Ramos (cell line): ENCODE measurements at regions not wholly inside any gene's neighbourhood (a gene's known extent, or its start where the extent isn't known, plus 50 kb on each side); places are given as distances from the start of the nearest gene placed in this dataset.

ENCODE experiments used
- in situ Hi-C: fragments of 300-500 bp; cut with MboI; formaldehyde crosslinking; loops from one replicate; pipeline ENCODE4 v1.14.3; 2022; ENCODE audit warnings: low sequenced_read_pairs; ENCODE audit not compliant: unreplicated experiment

DNA sequence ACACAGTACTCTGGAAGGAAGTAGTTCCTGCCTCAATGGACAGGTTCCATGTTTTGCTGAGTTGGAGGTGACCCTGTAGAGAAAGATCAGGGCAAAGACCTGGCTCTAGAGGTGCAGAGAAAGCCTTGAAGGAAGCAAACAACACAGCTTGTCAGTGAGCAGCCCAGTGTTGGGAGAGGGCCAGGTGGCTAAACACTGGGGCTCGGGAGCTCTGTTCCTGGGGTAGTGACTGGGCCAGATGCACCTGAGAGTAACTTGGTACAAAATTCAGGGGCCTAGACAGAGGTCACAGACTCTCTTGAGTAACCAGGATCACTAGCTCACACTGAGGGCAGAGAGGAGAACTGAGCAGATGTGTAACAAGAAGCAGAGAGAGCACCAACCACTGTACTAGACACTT, 138.4 kb upstream of the NALF2 start:
- in situ Hi-C loops, result no loop called here

DNA sequence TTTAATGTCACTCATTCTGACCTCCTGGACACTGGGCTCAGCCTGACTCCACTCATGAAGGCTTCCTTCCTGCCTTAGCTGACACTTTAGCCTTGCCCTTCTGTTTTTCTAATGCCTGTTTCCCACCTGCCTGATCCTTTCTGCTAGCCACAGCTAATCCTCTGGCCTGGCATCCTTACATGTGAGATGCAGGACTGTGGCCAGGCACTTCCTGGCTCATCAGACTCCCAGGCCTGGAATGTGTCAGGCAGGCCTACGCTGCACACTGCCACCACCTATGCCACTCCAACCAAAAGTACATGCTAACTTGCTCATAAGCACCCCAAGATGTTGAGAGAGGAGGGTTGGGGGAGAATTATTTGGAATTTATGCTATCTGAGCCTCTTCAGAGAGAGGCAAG, 138.8 kb upstream of the NALF2 start:
- in situ Hi-C loops, result no loop called here

- in situ Hi-C loops, result no loop called here
These were observed 141.3 kb upstream of the NALF2 start for GRCh38 chrX:69362856-69363255.

GRCh38 chrX:69362354-69362753, 141.8 kb upstream of the NALF2 start:
- in situ Hi-C loops, result no loop called here

DNA sequence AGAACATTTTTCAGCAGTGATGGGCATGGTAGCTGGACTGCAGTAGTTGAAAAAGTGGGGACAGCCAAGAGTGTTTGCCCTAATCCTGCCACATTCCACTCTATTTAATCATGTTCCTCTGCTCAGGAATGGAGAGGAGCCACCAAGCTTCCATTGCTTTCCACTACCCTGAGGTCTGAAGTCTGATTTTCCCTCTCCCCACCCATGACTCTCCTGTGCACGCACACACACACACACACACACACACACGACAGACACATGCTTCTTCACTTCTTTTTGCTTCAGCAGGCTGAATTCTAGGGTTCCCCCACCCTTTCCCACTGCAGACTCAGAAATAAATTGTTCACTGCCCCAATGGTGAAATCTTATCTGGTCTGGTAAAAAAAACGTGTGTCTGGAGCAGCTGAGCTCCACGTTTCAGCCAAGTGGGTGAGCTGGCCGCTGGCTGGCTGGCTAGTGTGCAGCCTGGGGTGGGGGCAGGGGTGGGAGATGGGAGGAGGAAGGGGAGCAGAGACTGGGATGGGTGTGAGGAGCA, 142.7 kb upstream of the NALF2 start:
- in situ Hi-C loops, result no loop called here

GRCh38 chrX:69357317-69357716, 146.8 kb upstream of the NALF2 start:
- in situ Hi-C loops, result no loop called here

GRCh38 chrX:69324851-69325250, 159.6 kb upstream of the PJA1 start:
- in situ Hi-C loops, result no loop called here

DNA sequence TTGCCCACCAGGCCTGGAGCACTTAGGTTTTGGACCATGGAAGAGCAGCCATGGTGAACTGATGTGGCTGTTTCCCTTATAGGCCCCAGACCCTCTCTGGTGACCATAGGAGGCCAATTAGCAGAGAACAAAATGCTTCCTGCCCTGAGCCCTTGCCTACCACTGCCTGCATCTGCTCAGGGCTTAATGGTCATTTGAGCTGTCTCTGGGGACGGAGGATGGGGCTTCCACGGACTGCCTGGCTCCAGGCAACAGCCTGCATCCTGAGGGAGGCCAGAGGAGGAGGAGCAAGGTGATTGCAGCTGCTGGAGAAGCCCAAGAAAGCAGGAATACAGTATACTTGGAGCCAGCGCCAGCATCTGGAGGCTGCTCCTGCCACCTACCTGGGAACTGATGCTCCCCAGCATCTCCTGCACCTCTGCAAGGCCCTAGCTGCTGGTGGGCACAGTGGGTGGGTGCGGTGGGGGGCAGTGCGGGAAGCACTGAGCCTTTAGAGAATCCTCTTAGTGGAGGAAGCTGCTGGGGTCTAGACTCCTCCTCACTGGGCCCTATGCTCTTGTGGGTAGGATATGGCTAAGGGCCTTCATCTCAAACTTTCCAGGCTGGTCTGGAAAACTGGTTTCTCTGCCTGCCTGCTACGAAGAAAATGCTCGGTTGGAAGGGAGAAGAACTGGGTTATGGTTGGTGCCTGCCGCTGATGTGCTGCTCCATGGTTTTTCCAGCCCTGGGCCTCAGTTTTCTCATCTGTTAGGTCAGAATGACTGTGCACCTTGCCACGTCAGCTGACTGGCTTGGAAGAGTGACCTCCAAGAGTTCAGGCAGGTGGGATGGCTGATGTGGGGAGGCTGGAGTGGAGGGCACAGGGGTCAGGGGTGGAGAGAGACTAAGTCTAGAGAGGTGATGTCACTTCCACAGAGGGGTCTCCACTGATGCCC, 158.8 kb upstream of the PJA1 start:
- in situ Hi-C loops, result no loop called here

- in situ Hi-C loops, result no loop called here
These were observed 156.5 kb upstream of the PJA1 start for GRCh38 chrX:69321789-69322188.

DNA sequence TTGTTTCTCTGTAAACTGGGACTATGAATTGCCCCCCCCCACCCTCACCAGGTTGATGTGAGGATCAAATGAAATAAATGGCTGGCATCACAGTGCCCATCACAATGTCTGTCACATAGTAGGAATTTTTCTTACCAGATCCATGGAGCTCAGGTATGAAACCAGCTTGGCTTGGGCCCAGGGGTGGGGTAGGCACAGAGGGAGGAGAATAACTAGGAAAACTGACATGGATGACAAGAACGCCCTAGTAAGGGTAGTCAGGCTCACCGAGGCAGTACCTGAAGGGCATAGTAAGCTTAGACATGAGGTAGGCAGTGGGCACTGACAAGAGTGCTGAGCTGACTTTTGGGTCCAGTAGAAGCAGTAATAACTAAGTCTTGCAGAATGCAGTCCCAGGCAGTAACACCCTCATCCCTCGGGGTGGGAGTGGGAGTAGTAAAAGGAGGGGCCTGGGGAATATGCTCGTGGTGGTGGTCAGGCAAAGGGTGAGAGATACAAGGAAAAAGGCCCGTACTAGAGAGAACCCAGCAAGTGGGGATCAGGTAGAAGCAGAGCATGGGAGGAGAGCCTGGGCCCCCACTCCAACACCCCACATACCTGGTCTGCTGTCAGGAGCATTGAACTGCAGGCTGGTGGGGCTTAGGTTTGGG, 155.9 kb upstream of the PJA1 start:
- in situ Hi-C loops, result no loop called here

GRCh38 chrX:69320116-69320515, 154.9 kb upstream of the PJA1 start:
- in situ Hi-C loops, result no loop called here

GRCh38 chrX:69319376-69319775, 154.1 kb upstream of the PJA1 start:
- in situ Hi-C loops, result no loop called here

DNA sequence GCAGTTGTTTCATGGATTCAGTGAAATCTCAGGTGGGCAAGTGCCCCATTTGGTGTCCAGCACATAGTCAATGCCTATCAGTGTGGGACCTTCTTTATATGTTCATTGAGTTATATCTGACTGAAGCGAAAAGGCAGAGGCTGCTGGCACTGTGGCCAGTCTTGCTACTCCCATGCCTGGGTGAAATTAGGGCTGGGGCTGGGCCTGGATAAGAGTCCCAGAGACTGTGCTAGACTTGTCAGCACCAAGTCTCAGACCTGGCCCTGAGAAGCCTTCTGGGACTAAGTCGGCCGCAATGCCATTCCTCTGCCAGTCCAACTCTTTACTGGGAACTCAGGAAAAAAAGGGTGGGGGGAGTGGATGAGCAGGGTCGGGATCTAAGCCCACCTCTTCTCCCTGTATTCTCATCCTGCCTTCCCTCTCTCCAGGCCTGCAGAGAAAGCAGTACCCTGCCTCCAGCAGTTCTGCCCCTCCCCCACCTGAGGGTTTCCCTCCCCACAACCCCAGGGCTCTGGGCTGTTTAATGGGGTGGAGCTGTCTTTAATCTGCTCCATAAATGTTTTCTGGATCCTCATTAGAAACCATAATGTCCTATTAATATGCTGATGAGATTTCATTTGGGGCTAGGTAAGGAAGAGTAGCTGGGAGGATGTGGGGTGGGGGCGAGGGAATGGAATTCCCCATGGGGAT, 153.5 kb upstream of the PJA1 start:
- in situ Hi-C loops, result no loop called here

DNA sequence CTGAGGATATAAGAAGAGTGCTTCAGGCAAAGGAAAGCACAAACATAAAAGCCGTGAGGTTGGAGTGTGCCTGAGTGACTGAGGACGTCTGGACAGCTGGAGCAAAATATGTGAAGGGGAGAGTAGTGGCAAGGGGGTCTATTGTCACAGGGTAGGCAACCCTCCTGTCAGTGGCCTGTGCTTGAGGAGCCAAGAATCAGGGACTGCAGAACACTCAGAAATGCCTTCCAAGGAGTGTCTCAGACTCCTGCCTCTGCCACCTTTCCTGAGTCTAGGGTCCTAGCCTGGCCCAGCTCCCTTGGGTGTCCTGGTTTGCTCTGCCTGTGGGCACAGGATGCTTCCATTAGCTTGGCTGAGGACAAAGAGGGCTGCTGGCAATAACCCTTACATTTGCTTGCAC, 152.5 kb upstream of the PJA1 start:
- in situ Hi-C loops, result no loop called here

DNA sequence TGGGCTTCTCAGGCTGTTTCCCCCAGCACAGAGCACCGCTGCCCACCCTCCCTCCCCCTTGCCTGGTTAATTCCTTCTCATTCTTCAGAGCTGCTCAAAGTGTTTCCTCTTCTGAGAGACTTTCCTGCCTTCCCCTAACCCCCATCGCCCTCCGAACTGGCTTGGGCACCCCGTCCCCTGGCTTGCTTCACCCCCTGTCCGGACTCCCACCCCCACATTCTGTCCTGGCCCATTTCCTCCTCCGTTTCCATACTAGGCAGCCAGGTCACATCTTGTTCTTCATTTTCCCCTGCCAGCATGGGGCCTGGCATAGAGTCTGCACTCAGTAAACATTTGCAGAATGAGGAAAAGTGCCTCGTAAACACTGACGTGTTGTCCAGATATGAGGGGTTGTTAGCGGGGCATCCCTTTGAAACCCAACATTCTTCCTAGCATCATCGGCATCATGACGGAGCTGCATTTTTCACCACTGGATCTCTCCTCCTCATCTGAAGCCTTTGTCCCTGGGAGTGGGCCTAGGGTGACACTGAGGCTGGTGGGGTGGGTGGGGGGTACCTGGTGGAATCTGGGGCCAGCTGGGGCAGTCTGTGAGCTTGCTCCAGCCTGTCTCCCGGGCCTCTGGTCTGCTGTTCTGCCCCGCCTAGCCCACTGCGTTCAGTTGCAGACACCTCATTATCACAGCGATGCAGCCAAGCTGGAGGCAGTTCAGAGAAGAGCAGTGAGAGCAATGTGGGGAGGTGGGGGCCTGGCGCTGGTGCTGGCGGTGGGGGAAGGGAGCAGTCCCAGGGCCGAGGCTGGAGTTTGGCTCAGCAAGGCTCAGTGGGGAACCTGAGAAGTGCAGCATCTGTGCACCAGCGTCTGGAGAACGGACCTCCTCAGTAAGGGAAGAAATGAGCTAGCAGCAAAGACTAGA, 149.4 kb upstream of the PJA1 start:
- in situ Hi-C loops, result no loop called here

DNA sequence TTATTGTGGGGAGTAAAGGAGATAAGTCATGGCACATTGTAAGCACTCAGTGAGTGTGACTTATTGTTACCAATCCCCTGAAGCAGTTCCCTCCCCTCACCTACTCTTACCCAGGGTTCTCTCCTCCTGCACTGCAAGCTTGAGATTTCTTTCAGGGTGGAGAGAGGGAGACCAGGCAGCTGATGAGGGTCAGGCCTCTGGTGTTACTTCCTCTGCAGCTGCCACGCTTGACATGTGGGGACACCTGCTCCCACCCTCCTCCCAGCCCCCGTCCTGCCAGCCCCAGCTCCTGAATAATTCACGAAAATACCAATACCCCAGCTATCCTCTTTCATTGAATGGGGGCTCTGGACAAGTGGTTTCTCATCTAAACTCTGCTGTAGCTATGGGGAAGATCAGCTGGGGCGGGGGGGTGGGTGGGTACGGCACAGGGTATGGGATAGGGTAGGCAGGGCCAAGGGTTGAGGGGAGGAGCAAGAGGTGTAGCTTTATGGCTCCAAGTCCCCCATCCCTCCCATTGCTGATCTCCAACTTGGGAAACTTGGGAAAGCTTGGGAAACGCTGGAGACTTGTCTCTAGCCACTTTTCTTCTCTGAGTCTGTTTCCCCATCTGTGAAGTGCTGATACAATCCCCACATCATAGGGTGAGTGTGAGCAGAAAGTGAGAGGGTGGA, 148.5 kb upstream of the PJA1 start:
- in situ Hi-C loops, result no loop called here

DNA sequence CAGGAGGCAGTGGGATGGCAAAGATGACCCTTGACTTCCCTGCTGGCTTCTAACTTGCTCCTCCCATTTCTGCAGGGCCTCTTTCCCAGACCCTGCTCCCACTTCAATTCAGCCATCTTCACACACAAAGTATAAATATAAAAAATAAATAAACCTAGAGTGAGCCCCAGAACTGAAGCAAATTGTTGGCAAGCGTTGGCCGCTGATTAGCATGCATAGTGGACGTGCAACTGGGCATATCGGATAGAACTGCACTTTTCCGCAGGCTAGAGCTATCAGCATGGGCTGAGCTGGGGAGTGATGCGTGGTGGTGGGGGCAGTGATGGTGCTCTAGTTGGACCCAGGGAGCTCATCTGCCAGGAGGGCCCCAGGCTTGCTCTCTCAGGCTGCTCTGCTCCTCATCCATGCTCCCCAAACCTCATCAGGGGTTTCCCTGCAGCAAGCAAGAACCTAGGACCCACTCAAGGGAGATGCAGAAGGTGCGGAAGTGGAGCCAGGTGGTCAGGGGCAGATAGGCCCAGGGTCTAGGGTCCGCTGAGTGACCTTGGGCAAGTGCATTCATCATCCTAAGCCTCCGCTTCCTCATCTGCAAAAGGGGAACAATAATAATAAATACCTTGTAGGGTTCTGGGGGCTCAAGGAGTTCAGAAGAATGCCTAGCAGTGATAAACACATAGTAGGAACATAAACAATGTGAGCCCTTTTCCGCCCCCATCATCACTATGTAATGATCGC, 146.8 kb upstream of the PJA1 start:
- in situ Hi-C loops, result no loop called here

DNA sequence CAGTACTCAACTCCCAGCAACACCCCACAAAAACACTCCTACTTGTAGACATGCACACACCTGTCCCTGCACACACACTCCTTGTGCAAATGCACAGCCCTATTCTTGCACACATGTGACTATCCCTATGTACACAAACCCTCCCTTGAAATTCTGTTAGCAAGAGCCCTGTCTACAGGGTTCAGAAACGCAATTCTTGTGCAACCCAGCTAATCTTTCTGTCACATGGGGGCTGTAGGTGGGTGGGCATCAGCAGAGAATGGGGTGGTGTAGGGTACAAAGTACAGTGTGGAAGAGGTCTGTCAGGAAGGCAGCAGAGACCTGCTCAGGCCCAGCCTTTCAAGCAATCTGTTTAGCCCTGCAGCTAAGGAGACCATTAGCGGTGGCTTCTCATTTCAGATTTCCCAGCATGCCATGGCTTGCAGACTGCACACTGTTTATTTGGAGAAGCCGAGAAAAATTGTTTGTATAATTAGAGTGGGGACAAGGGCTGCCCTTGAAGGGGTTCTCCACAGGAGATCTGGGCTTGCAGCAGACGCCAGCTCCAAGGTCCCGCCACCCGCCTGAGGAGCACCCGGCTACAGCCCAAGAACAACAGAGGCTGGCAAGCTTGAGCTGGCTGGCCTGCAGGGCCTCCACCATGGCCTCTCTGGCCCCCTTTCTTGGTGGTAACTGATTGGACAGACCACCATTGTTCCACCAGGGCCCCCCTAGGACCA, 144.0 kb upstream of the PJA1 start:
- in situ Hi-C loops, result no loop called here
